GM19023 (cell line): ENCODE measurements at regions not wholly inside any gene's neighbourhood (a gene's known extent, or its start where the extent isn't known, plus 50 kb on each side); places are given as distances from the start of the nearest gene placed in this dataset.

ENCODE experiments used
- ATAC-seq: cut with Tn5 transposase; IDR thresholded peaks from one replicate; pipeline ENCODE4 v1.9.1; 2021; ENCODE audit warnings: mild to moderate bottlenecking, moderate library complexity; ENCODE audit not compliant: unreplicated experiment

- ATAC-seq: no peak
These were observed 115.9 kb downstream of the OMA1 start for GRCh38 chr1:58430421-58431275.

- ATAC-seq: no peak
These were observed 119.6 kb downstream of the OMA1 start for GRCh38 chr1:58426918-58427317.

- ATAC-seq: no peak
These were observed 124.1 kb downstream of the OMA1 start for GRCh38 chr1:58422436-58422835.

GRCh38 chr1:58418283-58419228 is 128.0 kb downstream of the OMA1 start:
- ATAC-seq: no peak

GRCh38 chr1:58412071-58412580 is 134.4 kb downstream of the OMA1 start:
- no peak for ATAC-seq

GRCh38 chr1:58409890-58410289 is 136.6 kb downstream of the OMA1 start:
- ATAC-seq: no peak

- ATAC-seq: no peak
These were observed 137.2 kb downstream of the OMA1 start for GRCh38 chr1:58409336-58409735.

GRCh38 chr1:58406301-58407071 is 140.0 kb downstream of the OMA1 start:
- no peak for ATAC-seq

- ATAC-seq: no peak
These were observed 140.9 kb downstream of the OMA1 start for GRCh38 chr1:58405660-58406059.

GRCh38 chr1:58403894-58404293 is 142.6 kb downstream of the OMA1 start:
- ATAC-seq: no peak

GRCh38 chr1:58402444-58402843 is 144.1 kb downstream of the OMA1 start:
- ATAC-seq: no peak

- no peak for ATAC-seq
These were observed 144.5 kb downstream of the OMA1 start for GRCh38 chr1:58401991-58402390.

GRCh38 chr1:58399176-58399575 is 147.3 kb downstream of the OMA1 start:
- no peak for ATAC-seq

GRCh38 chr1:58398714-58399113 is 147.8 kb downstream of the OMA1 start:
- no peak for ATAC-seq

- ATAC-seq: no peak
These were observed 149.2 kb downstream of the OMA1 start for GRCh38 chr1:58397187-58397820.

- ATAC-seq: no peak
These were observed 150.4 kb downstream of the OMA1 start for GRCh38 chr1:58396150-58396549.

GRCh38 chr1:58395355-58395754 is 151.2 kb downstream of the OMA1 start:
- no peak for ATAC-seq

- peak; percentile 52 for ATAC-seq
These were observed 154.4 kb downstream of the OMA1 start for GRCh38 chr1:58392083-58392482.

GRCh38 chr1:58391514-58391913 is 155.0 kb downstream of the OMA1 start:
- ATAC-seq: no peak

- no peak for ATAC-seq
These were observed 155.5 kb downstream of the OMA1 start for GRCh38 chr1:58391056-58391455.
